Mesenchymal stem cell (in vitro differentiated cells and primary cell): ENCODE measurements at regions not wholly inside any gene's neighbourhood (a gene's known extent, or its start where the extent isn't known, plus 50 kb on each side); places are given as distances from the start of the nearest gene placed in this dataset.
"Not testable (repeated sequence)": the region's sequence is repeated elsewhere in the genome, so short reads cannot be mapped to it uniquely, and the experiment has no call there.

ENCODE experiments used
- DNase-seq: peaks from one replicate; pipeline ENCODE4 v3.0.0-alpha.2; 2013
- H2AFZ ChIP-seq: one replicate; pipeline ENCODE4 v1.6.1; 2013; ENCODE audit warnings: low read depth, mild to moderate bottlenecking, control low read depth, inconsistent platforms, low read length, moderate library complexity
- H2AK5ac ChIP-seq: 2 replicates; pipeline ENCODE4 v1.6.1; 2013; ENCODE audit warnings: low read length, moderate library complexity, mild to moderate bottlenecking, inconsistent platforms; ENCODE audit not compliant: severe bottlenecking
- H2BK120ac ChIP-seq: one replicate; pipeline ENCODE4 v1.6.1; 2013; ENCODE audit warnings: low read depth, mild to moderate bottlenecking, inconsistent platforms, low read length, moderate library complexity
- H2BK12ac ChIP-seq, 2 experiments: one replicate each; pipeline ENCODE4 v1.6.1; 2013; ENCODE audit warnings: inconsistent platforms in 2 of 2, low read length in 2 of 2, mild to moderate bottlenecking in 2 of 2, moderate library complexity in 2 of 2, control low read depth in 1 of 2
- H2BK15ac ChIP-seq: one replicate; pipeline ENCODE4 v1.6.1; 2013; ENCODE audit warnings: mild to moderate bottlenecking, low read depth, inconsistent platforms; ENCODE audit not compliant: poor library complexity, severe bottlenecking
- H2BK5ac ChIP-seq: 2 replicates; pipeline ENCODE4 v1.6.1; 2013; ENCODE audit warnings: low read depth, mild to moderate bottlenecking, low read length, control low read depth, inconsistent platforms; ENCODE audit not compliant: poor library complexity, severe bottlenecking
- H3K14ac ChIP-seq, 2 experiments: one replicate each; pipeline ENCODE4 v1.6.1; 2013; ENCODE audit warnings: inconsistent platforms in 2 of 2, low read length in 2 of 2, control low read depth in 1 of 2, mild to moderate bottlenecking in 1 of 2, moderate library complexity in 1 of 2
- H3K18ac ChIP-seq, 2 experiments: one replicate each; pipeline ENCODE4 v1.6.1; 2013; ENCODE audit warnings: inconsistent platforms in 2 of 2, low read length in 2 of 2, control low read depth in 1 of 2, low read depth in 1 of 2, mild to moderate bottlenecking in 1 of 2
- H3K23ac ChIP-seq, 2 experiments: one replicate each; pipeline ENCODE4 v1.6.1; 2013; ENCODE audit warnings: inconsistent platforms in 2 of 2, low read length in 2 of 2, mild to moderate bottlenecking in 2 of 2, moderate library complexity in 2 of 2, control low read depth in 1 of 2
- H3K27ac ChIP-seq: 2 replicates; pipeline ENCODE4 v1.5.1; 2013; ENCODE audit warnings: mild to moderate bottlenecking, moderate library complexity, low read length, control low read depth, inconsistent platforms; ENCODE audit not compliant: poor library complexity, severe bottlenecking
- H3K27me3 ChIP-seq, 2 experiments: 2 replicates each; pipeline versions ENCODE4 v1.6.1 to v1.7.0; 2013; ENCODE audit warnings: low read length in 2 of 2, mild to moderate bottlenecking in 2 of 2, moderate library complexity in 2 of 2, control low read depth in 1 of 2, inconsistent platforms in 1 of 2; ENCODE audit not compliant: control insufficient read depth in 1 of 2, insufficient read depth in 1 of 2
- H3K36me3 ChIP-seq, 2 experiments: 2 replicates each; pipeline versions ENCODE4 v1.6.1 to v1.7.0; 2013; ENCODE audit warnings: low read length in 2 of 2, control low read depth in 1 of 2, inconsistent platforms in 1 of 2, low read depth in 1 of 2, mild to moderate bottlenecking in 1 of 2; ENCODE audit not compliant: insufficient read depth in 2 of 2, control insufficient read depth in 1 of 2
- H3K4ac ChIP-seq, 2 experiments: one replicate each; pipeline ENCODE4 v1.6.1; 2013; ENCODE audit warnings: inconsistent platforms in 2 of 2, low read length in 2 of 2, mild to moderate bottlenecking in 2 of 2, moderate library complexity in 2 of 2, control low read depth in 1 of 2, low read depth in 1 of 2
- H3K4me1 ChIP-seq: 2 replicates; pipeline ENCODE4 v1.6.1; 2013; ENCODE audit warnings: low read depth, low read length, control low read depth; ENCODE audit not compliant: control insufficient read depth, insufficient read depth
- H3K4me2 ChIP-seq: 2 replicates; pipeline ENCODE4 v1.6.1; 2013; ENCODE audit warnings: low read length, mild to moderate bottlenecking, inconsistent platforms; ENCODE audit not compliant: poor library complexity, severe bottlenecking
- H3K4me3 ChIP-seq, 2 experiments: 2 replicates each; pipeline versions ENCODE4 v1.5.1 to v1.7.0; 2013; ENCODE audit warnings: low read length in 2 of 2, mild to moderate bottlenecking in 2 of 2, control low read depth in 1 of 2, low read depth in 1 of 2; ENCODE audit not compliant: insufficient read depth in 1 of 2
- H3K79me1 ChIP-seq: replicated peaks from 2 replicates; pipeline ENCODE4 v1.6.1; 2013; ENCODE audit warnings: mild to moderate bottlenecking, control low read depth, low read length, inconsistent platforms; ENCODE audit not compliant: poor library complexity, severe bottlenecking
- H3K9ac ChIP-seq: 2 replicates; pipeline ENCODE4 v1.7.0; 2013; ENCODE audit warnings: mild to moderate bottlenecking, low read length, moderate library complexity
- H3K9me3 ChIP-seq: 2 replicates; pipeline ENCODE4 v1.7.0; 2013; ENCODE audit warnings: mild to moderate bottlenecking, low read length; ENCODE audit not compliant: control insufficient read depth
- H4K8ac ChIP-seq: one replicate; pipeline ENCODE4 v1.6.1; 2013; ENCODE audit warnings: inconsistent platforms, mild to moderate bottlenecking, low read length, moderate library complexity
- H4K91ac ChIP-seq: one replicate; pipeline ENCODE4 v1.6.1; 2013; ENCODE audit warnings: mild to moderate bottlenecking, low read length, inconsistent platforms
- WGBS: methylation state at CpG from one replicate; pipeline ENCODE4 v1.1.7; 2013; ENCODE audit warnings: mixed read lengths; 5-methylcytosine and 5-hydroxymethylcytosine counted together

DNA sequence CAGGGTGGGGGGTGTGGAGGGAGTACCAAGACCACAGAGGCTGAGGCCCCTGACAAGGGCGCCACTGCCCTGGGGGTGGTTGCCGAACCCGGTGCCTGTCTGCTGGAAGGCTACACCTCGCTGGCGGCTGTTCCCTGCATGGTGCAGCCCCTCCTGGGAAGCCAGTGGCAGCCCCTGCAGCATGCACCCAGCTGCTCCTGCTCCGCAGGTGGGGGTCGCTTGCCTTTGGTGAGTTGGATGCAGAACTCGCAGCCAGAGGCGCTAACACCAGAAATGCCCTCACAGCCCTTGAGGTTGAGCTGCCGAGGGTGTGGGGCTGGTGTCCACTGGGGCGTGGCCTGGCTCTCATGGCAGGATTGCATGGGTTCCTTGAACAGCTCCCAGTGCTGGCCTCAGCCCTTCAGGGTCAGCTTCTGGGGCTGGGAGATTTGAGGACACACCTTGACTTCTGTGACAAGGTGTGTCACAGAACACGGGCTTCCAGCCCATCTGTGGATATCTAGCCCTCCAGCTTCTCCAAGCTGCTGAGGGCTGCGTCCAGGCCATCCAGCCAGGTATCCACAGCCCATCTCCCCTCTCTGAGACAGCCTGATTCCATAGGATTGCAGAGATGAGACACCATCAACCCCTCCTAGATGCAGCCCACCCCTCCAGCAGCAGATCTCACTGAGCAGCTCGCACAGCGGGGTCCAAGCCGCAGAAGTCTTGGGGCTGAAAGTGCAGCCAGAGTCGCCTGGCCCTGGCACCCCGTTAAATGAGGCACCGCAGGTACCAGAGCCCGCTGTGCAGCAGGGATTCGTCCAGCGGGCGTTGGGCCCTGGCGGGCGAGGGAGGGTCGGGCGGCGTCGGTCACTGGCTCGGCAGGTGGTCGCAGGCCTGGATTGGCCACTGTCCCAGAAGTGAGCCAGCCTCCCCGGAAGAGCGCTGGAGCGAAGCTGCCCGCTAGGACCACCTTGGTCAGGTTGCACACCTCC is 586.3 kb downstream of the KCNJ18 start:
- no peak overlapping the region for H2BK5ac ChIP-seq
- no peak overlapping the region for H3K18ac ChIP-seq
- no peak overlapping the region for H2BK120ac ChIP-seq
- no peak overlapping the region for H3K4me2 ChIP-seq
- no peak overlapping the region for H3K4me3 ChIP-seq
- DNase-seq, result no peak
- H3K9me3 ChIP-seq, result no peaks in the 10 kb centered on the region
- H3K79me1 ChIP-seq, result no peaks in the 10 kb centered on the region
- H3K23ac ChIP-seq, result no peak overlapping the region
- no peak overlapping the region for H2AK5ac ChIP-seq
- H2AFZ ChIP-seq, result no peak overlapping the region
- no peak overlapping the region for H4K91ac ChIP-seq
- no peak overlapping the region for H3K27ac ChIP-seq
- no peak overlapping the region for H2BK12ac ChIP-seq
- no peaks in the 10 kb centered on the region for H3K4me1 ChIP-seq
- H3K14ac ChIP-seq, result no peak overlapping the region
- no peak overlapping the region for H3K4ac ChIP-seq
- H3K36me3 ChIP-seq, result no peaks in the 10 kb centered on the region
- WGBS, result 84% methylated on average over 35 of the region's 35 CpGs
- H4K8ac ChIP-seq, result no peak overlapping the region
- H2BK15ac ChIP-seq, result no peak overlapping the region
- no peak overlapping the region for H3K9ac ChIP-seq
- H3K27me3 ChIP-seq, result no peaks in the 10 kb centered on the region

DNA sequence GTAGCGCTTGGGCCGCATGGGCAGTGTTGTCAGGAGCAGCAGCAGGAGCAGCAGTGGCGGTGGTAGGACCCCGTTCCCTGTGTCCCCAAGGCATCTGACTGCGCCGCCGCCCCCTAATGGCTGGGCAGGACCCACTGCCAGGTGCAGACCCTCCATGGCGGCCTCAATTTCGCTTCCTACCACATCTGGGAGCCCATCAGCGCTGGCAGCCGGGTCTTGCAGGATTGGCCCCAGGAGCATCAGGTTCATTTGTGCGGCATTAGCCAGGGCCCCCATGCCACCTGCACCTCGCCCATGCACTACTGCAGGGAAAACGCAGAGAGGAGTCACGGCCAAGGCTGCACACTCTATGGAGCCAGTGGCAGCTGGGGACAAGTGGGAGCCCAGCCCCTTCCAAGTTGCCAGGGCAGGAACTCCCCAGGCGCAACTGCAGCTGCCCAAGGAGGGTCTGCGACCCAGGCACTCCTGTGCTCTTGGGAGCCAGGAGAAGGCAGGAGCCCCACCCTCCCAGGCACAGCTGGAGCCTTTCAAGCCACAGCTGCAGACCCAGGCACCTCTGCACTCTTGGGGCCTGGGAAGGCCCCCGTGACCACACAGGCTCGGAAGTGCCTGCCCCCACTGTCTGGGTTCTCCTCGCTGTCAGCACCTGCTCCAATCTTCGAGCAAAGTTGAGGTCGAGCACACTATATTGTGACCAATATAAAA is 594.2 kb downstream of the KCNJ18 start:
- Histone ChIP-seq H3K9ac (no peak overlapping the region), H3K4me1 (no peaks in the 10 kb centered on the region), H2AFZ (no peak overlapping the region), H3K23ac (no peak overlapping the region), H3K36me3 (no peaks in the 10 kb centered on the region), H2BK12ac (no peak overlapping the region), H4K8ac (no peak overlapping the region), H2AK5ac (no peak overlapping the region), H3K4me2 (no peak overlapping the region), H3K14ac (no peak overlapping the region), H3K4me3 (no peak overlapping the region), H3K18ac (no peak overlapping the region), H3K79me1 (no peaks in the 10 kb centered on the region), H3K27me3 (no peaks in the 10 kb centered on the region), H3K4ac (no peak overlapping the region), H2BK15ac (no peak overlapping the region), H2BK120ac (no peak overlapping the region), H4K91ac (no peak overlapping the region), H2BK5ac (no peak overlapping the region), H3K9me3 (no peaks in the 10 kb centered on the region), H3K27ac (no peak overlapping the region)
- 82% methylated on average over 21 of the region's 22 CpGs for WGBS
- DNase-seq, result no peak

DNA sequence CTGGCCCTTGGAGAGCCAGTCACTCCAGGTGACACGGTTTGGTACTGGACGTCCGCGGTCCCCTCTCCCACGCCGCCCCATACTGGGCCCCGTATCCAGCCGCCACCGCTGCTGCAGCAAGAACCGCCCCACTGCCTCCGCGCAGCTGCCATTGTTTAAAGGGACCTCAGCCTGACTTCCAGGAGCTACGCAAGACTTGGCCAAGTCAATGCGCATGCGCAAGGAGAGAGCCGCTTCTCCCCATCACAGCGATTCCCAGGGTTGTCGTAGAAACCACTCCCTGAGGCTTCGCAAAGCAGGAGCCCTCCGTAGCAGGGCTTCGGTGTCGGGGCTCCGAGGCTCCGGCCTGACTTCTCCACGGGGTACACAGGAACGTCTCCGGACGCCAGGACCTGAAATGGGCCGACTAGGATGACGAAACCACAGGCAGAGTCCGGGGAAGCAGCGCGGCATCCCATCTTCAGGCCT is 606.2 kb downstream of the KCNJ18 start:
- 88% methylated on average over 23 of the region's 33 CpGs for WGBS
- not testable (repeated sequence) for H3K36me3 ChIP-seq, H3K23ac ChIP-seq, H4K8ac ChIP-seq, H3K27me3 ChIP-seq, H3K4me2 ChIP-seq, H2BK120ac ChIP-seq, H3K79me1 ChIP-seq, H2AFZ ChIP-seq, H3K4ac ChIP-seq, H3K9ac ChIP-seq, H3K9me3 ChIP-seq, H2BK15ac ChIP-seq, H3K14ac ChIP-seq, H3K27ac ChIP-seq, H4K91ac ChIP-seq, DNase-seq, H2BK12ac ChIP-seq, H3K4me3 ChIP-seq, H3K4me1 ChIP-seq, H2BK5ac ChIP-seq, H3K18ac ChIP-seq, H2AK5ac ChIP-seq

DNA sequence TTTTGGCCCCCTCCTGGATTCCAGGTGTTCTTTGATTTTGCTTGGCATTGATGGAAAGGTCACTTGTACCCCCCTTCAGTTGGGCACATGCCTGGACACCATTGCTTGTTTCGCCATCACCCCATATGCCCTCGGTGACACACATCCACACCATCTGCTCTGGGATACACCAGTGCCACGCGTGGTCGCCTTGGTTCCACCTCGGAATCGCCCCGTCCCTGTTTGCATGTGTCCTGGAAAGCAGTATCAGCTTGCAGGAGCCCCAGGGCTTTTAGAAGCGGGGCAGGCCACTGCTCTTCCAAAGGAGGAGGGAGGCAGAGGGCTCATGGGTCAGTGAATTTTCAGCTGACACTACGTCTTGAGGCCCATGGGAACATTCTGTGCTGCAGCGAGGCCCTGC is 607.9 kb downstream of the KCNJ18 start:
- Histone ChIP-seq H2BK12ac (no peak overlapping the region), H3K36me3 (no peaks in the 10 kb centered on the region), H3K27me3 (no peaks in the 10 kb centered on the region), H3K14ac (no peak overlapping the region), H3K4me2 (no peak overlapping the region), H2BK120ac (no peak overlapping the region), H3K9ac (no peak overlapping the region), H4K8ac (no peak overlapping the region), H3K23ac (no peak overlapping the region), H3K27ac (no peak overlapping the region), H4K91ac (no peak overlapping the region), H3K79me1 (no peaks in the 10 kb centered on the region), H3K18ac (no peak overlapping the region), H2BK15ac (no peak overlapping the region), H2AK5ac (no peak overlapping the region), H3K9me3 (no peaks in the 10 kb centered on the region), H3K4me1 (no peaks in the 10 kb centered on the region), H3K4me3 (no peak overlapping the region), H2AFZ (no peak overlapping the region), H2BK5ac (no peak overlapping the region), H3K4ac (no peak overlapping the region)
- 80% methylated on average over 11 of the region's 11 CpGs for WGBS
- DNase-seq, result no peak
